BLaER1 treated with 17β-estradiol and CSF1 and Interleukin-3, amounts not matched to agents 10 nM and 100 nM (cell line): ENCODE measurements at regions not wholly inside any gene's neighbourhood (a gene's known extent, or its start where the extent isn't known, plus 50 kb on each side); places are given as distances from the start of the nearest gene placed in this dataset.

Experiments used
- H3K27ac ChIP-seq, 11 experiments: shearing (Covaris generic); formaldehyde crosslinking; 2 replicates each; pipeline ENCODE4 v1.8.1; 2022
- H3K27me3 ChIP-seq, 11 experiments: shearing (Covaris generic); formaldehyde crosslinking; 2 replicates each; pipeline ENCODE4 v1.8.1; 2022
- H3K36me3 ChIP-seq, 11 experiments: shearing (Covaris generic); formaldehyde crosslinking; 2 replicates each; pipeline ENCODE4 v1.8.1; 2022
- H3K4me1 ChIP-seq, 10 experiments: shearing (Covaris generic); formaldehyde crosslinking; 2 replicates each; pipeline ENCODE4 v1.8.1; 2022
- H3K4me2 ChIP-seq, 11 experiments: shearing (Covaris generic); formaldehyde crosslinking; 2 replicates each; pipeline ENCODE4 v1.8.1; 2022
- H3K4me3 ChIP-seq, 10 experiments: shearing (Covaris generic); formaldehyde crosslinking; 2 replicates each; pipeline ENCODE4 v1.8.1; 2022
- H3K9ac ChIP-seq, 11 experiments: shearing (Covaris generic); formaldehyde crosslinking; 2 replicates each; pipeline ENCODE4 v1.8.1; 2022
- H3K9me3 ChIP-seq, 11 experiments: shearing (Covaris generic); formaldehyde crosslinking; replicated peaks in 1 of 11; 2 replicates each; pipeline ENCODE4 v1.8.1; 2022
- H4K20me1 ChIP-seq, 11 experiments: shearing (Covaris generic); formaldehyde crosslinking; 2 replicates each; pipeline ENCODE4 v1.8.1; 2022
- Cebpa-rat ChIP-seq, 11 experiments: shearing (Covaris generic); IDR thresholded peaks; 2 replicates each; pipeline ENCODE4 v1.8.1; 2022

DNA sequence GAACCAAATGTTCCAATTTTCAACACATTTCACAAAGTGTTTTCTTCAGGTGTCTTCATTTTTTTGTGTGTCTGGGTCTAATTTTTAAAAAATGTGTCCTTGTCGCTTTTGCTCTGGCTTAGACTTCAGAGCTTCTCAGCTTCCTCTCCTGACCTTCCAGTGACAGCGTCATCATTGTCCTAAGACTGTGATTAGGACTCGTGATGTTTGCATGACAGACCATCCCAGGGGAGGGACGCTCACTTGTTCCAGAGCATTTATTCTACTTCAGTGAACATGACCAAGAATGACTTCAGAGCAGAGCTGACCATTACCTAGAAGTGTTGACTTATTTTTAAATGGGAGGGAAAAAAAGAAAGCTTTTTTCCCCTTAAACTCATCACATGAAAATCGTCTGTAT lies 591.9 kb downstream of the IRS1 start:
- H3K4me3 ChIP-seq: no peak overlapping the region
- no peaks in the 10 kb centered on the region for H3K36me3 ChIP-seq
- no peak for TF ChIP-seq Cebpa-rat (IDR thresholded peaks at IDR 0.05)
- H3K27me3 ChIP-seq: no peaks in the 10 kb centered on the region
- no peak overlapping the region for H3K4me2 ChIP-seq
- no peaks in the 10 kb centered on the region for H3K4me1 ChIP-seq
- H3K27ac ChIP-seq: no peak overlapping the region
- no peak overlapping the region for H3K9ac ChIP-seq
- no peaks in the 10 kb centered on the region for H3K9me3 ChIP-seq
- no peaks in the 10 kb centered on the region for H4K20me1 ChIP-seq

- H3K4me3 ChIP-seq: no peak overlapping the region
- H4K20me1 ChIP-seq: no peaks in the 10 kb centered on the region
- H3K27me3 ChIP-seq: no peaks in the 10 kb centered on the region
- no peaks in the 10 kb centered on the region for H3K4me1 ChIP-seq
- TF ChIP-seq Cebpa-rat (IDR thresholded peaks at IDR 0.05): no peak
- H3K9me3 ChIP-seq: no peaks in the 10 kb centered on the region
- H3K36me3 ChIP-seq: no peaks in the 10 kb centered on the region
- H3K4me2 ChIP-seq: no peak overlapping the region
- H3K9ac ChIP-seq: no peak overlapping the region
- no peak overlapping the region for H3K27ac ChIP-seq
Measured at GRCh38 chr2:226199555-226199954, 600.1 kb downstream of the IRS1 start.

DNA sequence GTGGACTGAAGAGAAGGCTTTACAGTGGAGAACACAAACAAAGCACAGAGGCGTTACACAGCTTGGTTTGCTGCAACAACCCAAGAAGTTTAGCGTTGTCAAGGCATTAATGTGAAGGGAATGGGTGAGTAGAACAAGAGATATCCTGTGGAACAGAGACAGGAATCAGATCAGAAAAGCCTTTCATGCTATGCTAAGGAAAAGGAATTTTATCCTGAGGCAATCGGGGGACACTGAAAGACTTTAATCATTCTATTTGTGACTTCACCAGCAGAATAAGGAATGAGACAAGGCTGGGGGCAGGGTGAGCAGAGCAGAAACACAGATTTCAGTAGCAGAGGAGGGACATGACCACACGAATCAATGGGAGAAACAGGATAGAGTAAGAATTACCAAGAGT lies 600.7 kb downstream of the IRS1 start:
- Histone ChIP-seq H3K4me3 (no peak overlapping the region), H3K36me3 (no peaks in the 10 kb centered on the region), H4K20me1 (no peaks in the 10 kb centered on the region), H3K27ac (no peak overlapping the region), H3K9ac (no peak overlapping the region), H3K4me1 (no peaks in the 10 kb centered on the region), H3K4me2 (no peak overlapping the region), H3K9me3 (no peaks in the 10 kb centered on the region), H3K27me3 (no peaks in the 10 kb centered on the region)
- no peak for TF ChIP-seq Cebpa-rat (IDR thresholded peaks at IDR 0.05)

- H3K36me3 ChIP-seq: no peaks in the 10 kb centered on the region
- no peaks in the 10 kb centered on the region for H3K27me3 ChIP-seq
- H3K4me1 ChIP-seq: peaks cover 0 to under 1% (median 0%) of the 10 kb centered on the region in 10 experiments; a peak in 2 of 20 replicates
- H4K20me1 ChIP-seq: no peaks in the 10 kb centered on the region
- TF ChIP-seq Cebpa-rat (IDR thresholded peaks at IDR 0.05): no peak
- no peak overlapping the region for H3K4me2 ChIP-seq
- H3K9me3 ChIP-seq: no peaks in the 10 kb centered on the region
- H3K27ac ChIP-seq: no peak overlapping the region
- no peak overlapping the region for H3K4me3 ChIP-seq
- H3K9ac ChIP-seq: no peak overlapping the region
Measured at GRCh38 chr2:226190479-226191252, 609.0 kb downstream of the IRS1 start.

DNA sequence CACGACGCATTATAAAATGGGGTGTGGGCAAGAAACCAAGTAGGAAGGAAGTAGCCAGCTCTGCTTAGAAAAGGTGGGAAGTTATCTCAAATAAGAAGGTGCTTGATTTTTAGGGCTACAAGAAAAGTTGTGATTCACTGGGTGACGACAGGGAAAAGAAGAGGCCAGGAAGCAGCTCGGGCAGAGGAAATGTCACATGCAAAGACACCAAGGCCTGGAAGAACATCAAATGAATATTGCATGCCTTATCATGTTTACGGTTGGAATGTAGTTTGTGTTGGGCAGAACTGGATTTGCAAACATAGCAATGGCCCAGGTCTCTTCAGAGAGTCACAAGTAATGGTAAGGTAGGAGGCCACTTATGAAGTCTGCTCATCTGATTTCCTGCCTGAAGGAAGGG lies 610.6 kb downstream of the IRS1 start:
- Histone ChIP-seq H3K9me3 (no peaks in the 10 kb centered on the region), H3K4me3 (no peak overlapping the region), H3K9ac (no peak overlapping the region), H3K27me3 (no peaks in the 10 kb centered on the region), H4K20me1 (no peaks in the 10 kb centered on the region), H3K4me1 (peaks cover 0 to 10% (median 0%) of the 10 kb centered on the region in 10 experiments; a peak in 6 of 20 replicates), H3K36me3 (no peaks in the 10 kb centered on the region), H3K27ac (no peak overlapping the region), H3K4me2 (no peak overlapping the region)
- TF ChIP-seq Cebpa-rat (IDR thresholded peaks at IDR 0.05): no peak

- Histone ChIP-seq H3K4me1 (peaks cover 0 to 10% (median 0%) of the 10 kb centered on the region in 10 experiments; a peak in 6 of 20 replicates), H3K27ac (no peak overlapping the region), H3K36me3 (no peaks in the 10 kb centered on the region), H3K9me3 (no peaks in the 10 kb centered on the region), H3K9ac (no peak overlapping the region), H3K27me3 (no peaks in the 10 kb centered on the region), H4K20me1 (no peaks in the 10 kb centered on the region), H3K4me3 (no peak overlapping the region), H3K4me2 (no peak overlapping the region)
- no peak for TF ChIP-seq Cebpa-rat (IDR thresholded peaks at IDR 0.05)
Measured at GRCh38 chr2:226187616-226188015, 612.0 kb downstream of the IRS1 start.

GRCh38 chr2:226187156-226187555 lies 612.5 kb downstream of the IRS1 start:
- Histone ChIP-seq H3K9me3 (no peaks in the 10 kb centered on the region), H4K20me1 (no peaks in the 10 kb centered on the region), H3K4me1 (peaks cover 0 to 10% (median 0%) of the 10 kb centered on the region in 10 experiments; a peak in 6 of 20 replicates), H3K4me3 (no peak overlapping the region), H3K27me3 (no peaks in the 10 kb centered on the region), H3K36me3 (no peaks in the 10 kb centered on the region), H3K4me2 (no peak overlapping the region), H3K9ac (no peak overlapping the region), H3K27ac (no peak overlapping the region)
- TF ChIP-seq Cebpa-rat (IDR thresholded peaks at IDR 0.05): no peak

GRCh38 chr2:226185616-226186211 lies 613.9 kb downstream of the IRS1 start:
- Histone ChIP-seq H3K9me3 (peaks cover 0 to 8% (median 0%) of the 10 kb centered on the region in 11 experiments; a peak in 2 of 22 replicates), H4K20me1 (no peaks in the 10 kb centered on the region), H3K36me3 (no peaks in the 10 kb centered on the region), H3K4me3 (no peak overlapping the region), H3K27ac (no peak overlapping the region), H3K4me2 (peak overlapping the region in 5 of 11 experiments; percentile 5 to 57 (median 34); a peak in 7 of 22 replicates), H3K9ac (no peak overlapping the region), H3K4me1 (peaks cover 0 to 10% (median 0%) of the 10 kb centered on the region in 10 experiments; a peak in 6 of 20 replicates), H3K27me3 (no peaks in the 10 kb centered on the region)
- TF ChIP-seq Cebpa-rat (IDR thresholded peaks at IDR 0.05): no peak

GRCh38 chr2:226184940-226185615 lies 614.5 kb downstream of the IRS1 start:
- Histone ChIP-seq H3K4me3 (no peak overlapping the region), H3K27me3 (no peaks in the 10 kb centered on the region), H3K27ac (no peak overlapping the region), H3K36me3 (no peaks in the 10 kb centered on the region), H3K9ac (no peak overlapping the region), H3K4me1 (peaks cover 0 to 10% (median 0%) of the 10 kb centered on the region in 10 experiments; a peak in 6 of 20 replicates), H3K9me3 (peaks cover 0 to 14% (median 0%) of the 10 kb centered on the region in 11 experiments; a peak in 3 of 22 replicates), H3K4me2 (peak overlapping the region in 5 of 11 experiments; percentile 5 to 57 (median 34); a peak in 7 of 22 replicates), H4K20me1 (no peaks in the 10 kb centered on the region)
- no peak for TF ChIP-seq Cebpa-rat (IDR thresholded peaks at IDR 0.05)
